A549 (cell line): ENCODE measurements at regions not wholly inside any gene's neighbourhood (a gene's known extent, or its start where the extent isn't known, plus 50 kb on each side); places are given as distances from the start of the nearest gene placed in this dataset.

ENCODE experiments used
- CEBPB ChIP-seq, 2 experiments: fragments of >200 bp in 1 of 2; sonication (Bioruptor Twin) in 1 of 2; formaldehyde crosslinking in 1 of 2; IDR thresholded peaks; 2 replicates each; pipeline ENCODE4 v1.6.1; 2012 to 2016
- ESRRA ChIP-seq: fragments of 150-350 bp; IDR thresholded peaks from 2 replicates; pipeline ENCODE4 v1.6.1; 2014; ENCODE audit warnings: mild to moderate bottlenecking, low read length, borderline replicate concordance
- FOXS1 ChIP-seq: fragments of 250-450 bp; sonication (Bioruptor Pico); IDR thresholded peaks from 2 replicates; pipeline ENCODE4 v1.5.0; 2020; ENCODE audit warnings: mild to moderate bottlenecking, moderate library complexity
- GATA3 ChIP-seq: IDR thresholded peaks from 2 replicates; pipeline ENCODE4 v1.6.1; 2012; ENCODE audit warnings: borderline replicate concordance
- HOXB5 ChIP-seq: fragments of 250-450 bp; sonication (Bioruptor Pico); IDR thresholded peaks from 2 replicates; pipeline ENCODE4 v1.5.0; 2020; ENCODE audit warnings: mild to moderate bottlenecking, moderate library complexity
- MAZ ChIP-seq: fragments of 150-350 bp; IDR thresholded peaks from 2 replicates; pipeline ENCODE4 v1.6.1; 2014; ENCODE audit warnings: antibody characterized with exemption, low read depth, low read length, borderline replicate concordance
- POLR2A ChIP-seq: IDR thresholded peaks from 2 replicates; pipeline ENCODE4 v1.6.1; 2012; ENCODE audit warnings: mild to moderate bottlenecking, low read length
- RCOR1 ChIP-seq: fragments of 150-350 bp; IDR thresholded peaks from 2 replicates; pipeline ENCODE4 v1.6.1; 2014; ENCODE audit warnings: antibody characterized with exemption, low read length, low read depth
- RFX5 ChIP-seq: fragments of 450-650 bp; IDR thresholded peaks from 2 replicates; pipeline ENCODE4 v1.7.1; 2014; ENCODE audit warnings: antibody characterized with exemption, mild to moderate bottlenecking, moderate library complexity
- RNF2 ChIP-seq: fragments of 200-600 bp; sonication (generic); IDR thresholded peaks from 2 replicates; pipeline ENCODE4 v1.6.1; 2016; ENCODE audit warnings: low read depth, mild to moderate bottlenecking, antibody characterized with exemption, moderate library complexity, borderline replicate concordance
- ZFP36 ChIP-seq: fragments of 450-650 bp; IDR thresholded peaks from 2 replicates; pipeline ENCODE4 v1.6.1; 2014; ENCODE audit warnings: borderline replicate concordance; ENCODE audit not compliant: partially characterized antibody
- TF ChIP-seq, protein P1 (sequence below): fragments of >200 bp; sonication (Bioruptor Twin); formaldehyde crosslinking; IDR thresholded peaks from 3 replicates; pipeline ENCODE4 v1.5.1; 2016
- TF ChIP-seq, protein P2 (sequence below): IDR thresholded peaks from 2 replicates; pipeline ENCODE4 v1.6.1; 2012

DNA sequence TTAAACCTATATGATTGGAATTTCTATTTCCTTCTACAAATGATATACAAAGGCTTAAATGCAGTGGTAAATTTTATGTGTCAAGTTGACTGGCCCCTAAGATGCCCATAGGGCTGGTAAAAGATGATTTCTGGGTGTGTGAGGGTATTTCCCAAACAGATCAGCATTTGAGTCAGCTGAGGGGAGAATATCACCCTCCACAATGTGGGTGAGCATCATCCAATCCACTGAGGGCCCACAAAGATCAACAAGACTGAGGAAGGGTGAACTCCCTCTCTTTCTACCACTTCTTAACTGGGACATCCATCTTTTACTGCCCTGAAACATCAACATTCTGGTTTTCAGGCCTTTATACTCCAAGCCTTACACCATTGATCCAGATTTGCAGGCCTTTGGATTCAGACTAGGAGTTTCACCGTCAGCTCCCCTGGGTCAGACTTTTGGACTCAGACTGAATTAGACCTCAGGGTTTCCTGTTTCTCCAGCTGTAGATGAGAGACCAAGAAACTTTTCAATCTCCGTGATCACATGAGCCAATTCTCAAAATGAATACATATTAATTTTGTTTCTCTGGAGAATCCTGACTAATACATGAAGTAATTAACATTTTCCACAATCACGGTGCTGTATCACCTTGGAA is 1020.7 kb upstream of the SLIT2 start:
- TF ChIP-seq ZFP36 (no peak), MAZ (no peak), RFX5 (no peak), POLR2A (no peak), ESRRA (no peak), FOXS1 (CRISPR knock-in tag) (no peak), CEBPB (IDR thresholded peaks at IDR 0.05) (no peak), HOXB5 (CRISPR knock-in tag) (no peak), RNF2 (no peak), RCOR1 (no peak), GATA3 (no peak)
- TF ChIP-seq, protein P1, sequence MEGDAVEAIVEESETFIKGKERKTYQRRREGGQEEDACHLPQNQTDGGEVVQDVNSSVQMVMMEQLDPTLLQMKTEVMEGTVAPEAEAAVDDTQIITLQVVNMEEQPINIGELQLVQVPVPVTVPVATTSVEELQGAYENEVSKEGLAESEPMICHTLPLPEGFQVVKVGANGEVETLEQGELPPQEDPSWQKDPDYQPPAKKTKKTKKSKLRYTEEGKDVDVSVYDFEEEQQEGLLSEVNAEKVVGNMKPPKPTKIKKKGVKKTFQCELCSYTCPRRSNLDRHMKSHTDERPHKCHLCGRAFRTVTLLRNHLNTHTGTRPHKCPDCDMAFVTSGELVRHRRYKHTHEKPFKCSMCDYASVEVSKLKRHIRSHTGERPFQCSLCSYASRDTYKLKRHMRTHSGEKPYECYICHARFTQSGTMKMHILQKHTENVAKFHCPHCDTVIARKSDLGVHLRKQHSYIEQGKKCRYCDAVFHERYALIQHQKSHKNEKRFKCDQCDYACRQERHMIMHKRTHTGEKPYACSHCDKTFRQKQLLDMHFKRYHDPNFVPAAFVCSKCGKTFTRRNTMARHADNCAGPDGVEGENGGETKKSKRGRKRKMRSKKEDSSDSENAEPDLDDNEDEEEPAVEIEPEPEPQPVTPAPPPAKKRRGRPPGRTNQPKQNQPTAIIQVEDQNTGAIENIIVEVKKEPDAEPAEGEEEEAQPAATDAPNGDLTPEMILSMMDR, result no peak
- TF ChIP-seq, protein P2, sequence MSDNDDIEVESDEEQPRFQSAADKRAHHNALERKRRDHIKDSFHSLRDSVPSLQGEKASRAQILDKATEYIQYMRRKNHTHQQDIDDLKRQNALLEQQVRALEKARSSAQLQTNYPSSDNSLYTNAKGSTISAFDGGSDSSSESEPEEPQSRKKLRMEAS, result no peak
